Ramos (cell line): ENCODE measurements at regions not wholly inside any gene's neighbourhood (a gene's known extent, or its start where the extent isn't known, plus 50 kb on each side); places are given as distances from the start of the nearest gene placed in this dataset.

Experiments
- in situ Hi-C: fragments of 300-500 bp; cut with MboI; formaldehyde crosslinking; loops from one replicate; pipeline ENCODE4 v1.14.3; 2022; ENCODE audit warnings: low sequenced_read_pairs; ENCODE audit not compliant: unreplicated experiment

GRCh38 chr1:10848109-10848684 is 51.8 kb upstream of the CASZ1 start:
- in situ Hi-C loops: no loop called here

GRCh38 chr1:10850026-10850425 is 53.6 kb upstream of the CASZ1 start:
- in situ Hi-C loops: loop anchor here (25.0 kb wide), 1 partner anchor 163 kb away; no protein-coding TSS in a partner anchor

- in situ Hi-C loops: loop anchor here (25.0 kb wide), 1 partner anchor 164 kb away; no protein-coding TSS in a partner anchor
Observed at GRCh38 chr1:10851024-10852013, 54.9 kb upstream of the CASZ1 start.

- in situ Hi-C loops: loop anchor here (25.0 kb wide), 1 partner anchor 165 kb away; no protein-coding TSS in a partner anchor
Observed at GRCh38 chr1:10852018-10852417, 55.6 kb upstream of the CASZ1 start.

- in situ Hi-C loops: loop anchor here (25.0 kb wide), 1 partner anchor 165 kb away; no protein-coding TSS in a partner anchor
Observed at GRCh38 chr1:10852486-10852885, 56.0 kb upstream of the CASZ1 start.

GRCh38 chr1:10852998-10853520 is 56.6 kb upstream of the CASZ1 start:
- in situ Hi-C loops: loop anchor here (25.0 kb wide), 1 partner anchor 166 kb away; no protein-coding TSS in a partner anchor

GRCh38 chr1:10853701-10854100 is 57.3 kb upstream of the CASZ1 start:
- in situ Hi-C loops: loop anchor here (25.0 kb wide), 1 partner anchor 166 kb away; no protein-coding TSS in a partner anchor

- in situ Hi-C loops: loop anchor here (25.0 kb wide), 1 partner anchor 168 kb away; no protein-coding TSS in a partner anchor
Observed at GRCh38 chr1:10854856-10855459, 58.5 kb upstream of the CASZ1 start.

GRCh38 chr1:10856176-10856683 is 59.8 kb upstream of the CASZ1 start:
- in situ Hi-C loops: loop anchor here (25.0 kb wide), 1 partner anchor 169 kb away; no protein-coding TSS in a partner anchor

- in situ Hi-C loops: loop anchor here (25.0 kb wide), 1 partner anchor 170 kb away; no protein-coding TSS in a partner anchor
Observed at GRCh38 chr1:10856863-10857598, 60.6 kb upstream of the CASZ1 start.

GRCh38 chr1:10857687-10858086 is 61.2 kb upstream of the CASZ1 start:
- in situ Hi-C loops: loop anchor here (25.0 kb wide), 1 partner anchor 170 kb away; no protein-coding TSS in a partner anchor

- in situ Hi-C loops: loop anchor here (25.0 kb wide), 1 partner anchor 173 kb away; no protein-coding TSS in a partner anchor
Observed at GRCh38 chr1:10860218-10860617, 63.8 kb upstream of the CASZ1 start.

GRCh38 chr1:10860682-10861081 is 64.2 kb upstream of the CASZ1 start:
- in situ Hi-C loops: loop anchor here (25.0 kb wide), 1 partner anchor 173 kb away; no protein-coding TSS in a partner anchor

- in situ Hi-C loops: loop anchor here (25.0 kb wide), 1 partner anchor 175 kb away; no protein-coding TSS in a partner anchor
Observed at GRCh38 chr1:10861822-10862221, 65.4 kb upstream of the CASZ1 start.

- in situ Hi-C loops: loop anchor here (25.0 kb wide), 1 partner anchor 176 kb away; no protein-coding TSS in a partner anchor
Observed at GRCh38 chr1:10862743-10863335, 66.4 kb upstream of the CASZ1 start.

GRCh38 chr1:10863886-10864285 is 67.4 kb upstream of the CASZ1 start:
- in situ Hi-C loops: loop anchor here (25.0 kb wide), 1 partner anchor 177 kb away; no protein-coding TSS in a partner anchor

GRCh38 chr1:10864776-10865175 is 68.3 kb upstream of the CASZ1 start:
- in situ Hi-C loops: loop anchor here (25.0 kb wide), 1 partner anchor 177 kb away; no protein-coding TSS in a partner anchor
